KMS-11 (cell line): ENCODE measurements at regions not wholly inside any gene's neighbourhood (a gene's known extent, or its start where the extent isn't known, plus 50 kb on each side); places are given as distances from the start of the nearest gene placed in this dataset.

Experiments
- H2AFZ ChIP-seq: fragments of 200-600 bp; sonication (generic); 2 replicates; pipeline ENCODE4 v1.6.1; 2016; ENCODE audit warnings: antibody characterized with exemption, mixed run types, low read depth
- H3K27ac ChIP-seq: fragments of 200-600 bp; sonication (generic); 2 replicates; pipeline ENCODE4 v1.6.1; 2016; ENCODE audit warnings: mild to moderate bottlenecking, mixed run types
- H3K27me3 ChIP-seq: fragments of 200-600 bp; sonication (generic); 2 replicates; pipeline ENCODE4 v1.6.1; 2017; ENCODE audit warnings: mild to moderate bottlenecking, low read depth, mixed run types, moderate library complexity; ENCODE audit not compliant: insufficient read depth
- H3K36me3 ChIP-seq: fragments of 200-600 bp; sonication (generic); 2 replicates; pipeline ENCODE4 v1.6.1; 2017; ENCODE audit warnings: mild to moderate bottlenecking, mixed run types; ENCODE audit not compliant: insufficient read depth
- H3K4me1 ChIP-seq: fragments of 200-600 bp; sonication (generic); 2 replicates; pipeline ENCODE4 v1.6.1; 2016; ENCODE audit warnings: mild to moderate bottlenecking, low read depth, mixed run types; ENCODE audit not compliant: poor library complexity, severe bottlenecking
- H3K4me2 ChIP-seq: fragments of 200-600 bp; sonication (generic); 2 replicates; pipeline ENCODE4 v1.7.0; 2016; ENCODE audit warnings: mild to moderate bottlenecking, mixed run types
- H3K4me3 ChIP-seq: fragments of 200-600 bp; sonication (generic); IDR thresholded peaks from 2 replicates; pipeline ENCODE4 v1.6.1; 2017; ENCODE audit warnings: low read depth, low read length, mixed read lengths; ENCODE audit not compliant: insufficient read depth
- H3K79me2 ChIP-seq: fragments of 200-600 bp; sonication (generic); 2 replicates; pipeline ENCODE4 v1.6.1; 2016; ENCODE audit warnings: low read depth, mixed run types; ENCODE audit not compliant: insufficient read depth
- H3K9ac ChIP-seq: fragments of 200-600 bp; sonication (generic); 2 replicates; pipeline ENCODE4 v1.6.1; 2016; ENCODE audit warnings: mild to moderate bottlenecking, mixed run types
- H4K20me1 ChIP-seq: fragments of 200-600 bp; sonication (generic); 2 replicates; pipeline ENCODE4 v1.6.1; 2016; ENCODE audit warnings: mild to moderate bottlenecking, mixed run types; ENCODE audit not compliant: insufficient read depth
- CTCF ChIP-seq: fragments of 200-600 bp; sonication (generic); conservative IDR thresholded peaks from 2 replicates; pipeline ENCODE4 v1.6.1; 2017; ENCODE audit warnings: low read depth, mild to moderate bottlenecking, antibody characterized with exemption, low read length, moderate library complexity, mixed read lengths

DNA sequence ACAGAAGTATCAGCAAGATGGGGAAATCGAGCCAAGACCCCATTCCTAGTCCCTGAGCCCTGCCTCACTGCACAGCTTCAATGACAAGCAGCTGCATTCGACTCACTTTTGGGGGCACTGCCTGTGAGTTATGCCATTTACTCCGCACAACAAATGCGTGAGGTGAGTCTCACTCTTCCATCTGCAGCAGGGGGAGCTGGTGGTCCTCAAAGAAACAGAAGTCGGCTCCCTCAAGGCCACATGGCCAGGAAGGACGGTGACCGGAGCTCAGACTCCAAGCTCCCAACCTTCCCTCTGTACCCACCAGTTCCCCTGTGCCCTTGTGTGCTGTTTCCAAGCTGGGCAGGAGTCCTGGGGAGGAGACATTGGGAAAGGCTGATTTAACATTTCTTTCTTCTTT is 127.7 kb upstream of the IQSEC1 start:
- Histone ChIP-seq H3K4me2 (no peak overlapping the region), H3K4me1 (no peaks in the 10 kb centered on the region), H2AFZ (no peak overlapping the region), H3K27me3 (no peaks in the 10 kb centered on the region), H3K9ac (no peak overlapping the region), H3K36me3 (no peaks in the 10 kb centered on the region), H3K27ac (no peak overlapping the region), H4K20me1 (no peaks in the 10 kb centered on the region), H3K4me3 (no peak overlapping the region), H3K79me2 (no peaks in the 10 kb centered on the region)
- no peak for TF ChIP-seq CTCF

- no peaks in the 10 kb centered on the region for H4K20me1 ChIP-seq
- TF ChIP-seq CTCF: no peak
- no peak overlapping the region for H2AFZ ChIP-seq
- no peak overlapping the region for H3K9ac ChIP-seq
- no peak overlapping the region for H3K4me2 ChIP-seq
- no peaks in the 10 kb centered on the region for H3K27me3 ChIP-seq
- H3K4me3 ChIP-seq: no peak overlapping the region
- H3K36me3 ChIP-seq: no peaks in the 10 kb centered on the region
- H3K79me2 ChIP-seq: no peaks in the 10 kb centered on the region
- no peak overlapping the region for H3K27ac ChIP-seq
- no peaks in the 10 kb centered on the region for H3K4me1 ChIP-seq
Measured at GRCh38 chr3:13200465-13200864, 127.2 kb upstream of the IQSEC1 start.

DNA sequence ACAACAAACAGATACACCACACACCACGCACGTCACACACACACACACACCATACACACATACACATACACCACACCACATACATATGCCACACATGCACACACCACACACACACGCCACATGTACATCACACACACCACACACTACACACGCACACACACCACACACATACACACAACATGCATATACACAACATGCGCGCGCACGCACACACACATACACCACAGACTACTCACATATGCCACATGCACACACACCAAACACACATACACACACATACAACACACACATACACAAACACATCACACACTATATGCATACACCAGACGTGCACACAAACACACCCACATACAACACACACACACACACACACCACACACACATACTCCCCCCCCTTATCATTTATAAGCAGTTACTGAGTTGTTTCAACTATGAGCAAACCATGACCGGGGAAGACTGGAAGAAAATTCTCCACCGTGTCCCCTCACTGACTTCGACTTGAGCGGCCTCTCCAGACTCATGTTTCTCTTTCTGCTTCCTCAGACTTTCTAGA is 126.7 kb upstream of the IQSEC1 start:
- H3K4me3 ChIP-seq: no peak overlapping the region
- no peaks in the 10 kb centered on the region for H3K27me3 ChIP-seq
- no peaks in the 10 kb centered on the region for H4K20me1 ChIP-seq
- no peak overlapping the region for H3K27ac ChIP-seq
- H3K36me3 ChIP-seq: no peaks in the 10 kb centered on the region
- TF ChIP-seq CTCF: no peak
- no peak overlapping the region for H3K4me2 ChIP-seq
- no peak overlapping the region for H2AFZ ChIP-seq
- H3K9ac ChIP-seq: no peak overlapping the region
- H3K4me1 ChIP-seq: no peaks in the 10 kb centered on the region
- H3K79me2 ChIP-seq: no peaks in the 10 kb centered on the region

- Histone ChIP-seq H3K27me3 (no peaks in the 10 kb centered on the region), H3K4me1 (no peaks in the 10 kb centered on the region), H3K4me2 (no peak overlapping the region), H3K9ac (no peak overlapping the region), H4K20me1 (no peaks in the 10 kb centered on the region), H3K4me3 (no peak overlapping the region), H2AFZ (no peak overlapping the region), H3K36me3 (no peaks in the 10 kb centered on the region), H3K27ac (no peak overlapping the region), H3K79me2 (no peaks in the 10 kb centered on the region)
- TF ChIP-seq CTCF: no peak
Measured at GRCh38 chr3:13199006-13199776, 126.0 kb upstream of the IQSEC1 start.
